Fibroblast of villous mesenchyme (primary cell): ENCODE measurements at regions not wholly inside any gene's neighbourhood (a gene's known extent, or its start where the extent isn't known, plus 50 kb on each side); places are given as distances from the start of the nearest gene placed in this dataset.
"Not testable (repeated sequence)": the region's sequence is repeated elsewhere in the genome, so short reads cannot be mapped to it uniquely, and the experiment has no call there.

Experiments used
- DNase-seq: peaks from one replicate; pipeline ENCODE4 v3.0.0-alpha.2; 2010; ENCODE audit warnings: low read depth
- H3K4me3 ChIP-seq: 2 replicates; pipeline ENCODE4 v1.5.1; 2011; ENCODE audit warnings: low read depth, mild to moderate bottlenecking, low read length
- TF ChIP-seq, protein P1 (sequence below): IDR thresholded peaks from 2 replicates; pipeline ENCODE4 v1.5.1; 2012; ENCODE audit warnings: low read depth, mild to moderate bottlenecking, low read length; ENCODE audit not compliant: insufficient read depth

DNA sequence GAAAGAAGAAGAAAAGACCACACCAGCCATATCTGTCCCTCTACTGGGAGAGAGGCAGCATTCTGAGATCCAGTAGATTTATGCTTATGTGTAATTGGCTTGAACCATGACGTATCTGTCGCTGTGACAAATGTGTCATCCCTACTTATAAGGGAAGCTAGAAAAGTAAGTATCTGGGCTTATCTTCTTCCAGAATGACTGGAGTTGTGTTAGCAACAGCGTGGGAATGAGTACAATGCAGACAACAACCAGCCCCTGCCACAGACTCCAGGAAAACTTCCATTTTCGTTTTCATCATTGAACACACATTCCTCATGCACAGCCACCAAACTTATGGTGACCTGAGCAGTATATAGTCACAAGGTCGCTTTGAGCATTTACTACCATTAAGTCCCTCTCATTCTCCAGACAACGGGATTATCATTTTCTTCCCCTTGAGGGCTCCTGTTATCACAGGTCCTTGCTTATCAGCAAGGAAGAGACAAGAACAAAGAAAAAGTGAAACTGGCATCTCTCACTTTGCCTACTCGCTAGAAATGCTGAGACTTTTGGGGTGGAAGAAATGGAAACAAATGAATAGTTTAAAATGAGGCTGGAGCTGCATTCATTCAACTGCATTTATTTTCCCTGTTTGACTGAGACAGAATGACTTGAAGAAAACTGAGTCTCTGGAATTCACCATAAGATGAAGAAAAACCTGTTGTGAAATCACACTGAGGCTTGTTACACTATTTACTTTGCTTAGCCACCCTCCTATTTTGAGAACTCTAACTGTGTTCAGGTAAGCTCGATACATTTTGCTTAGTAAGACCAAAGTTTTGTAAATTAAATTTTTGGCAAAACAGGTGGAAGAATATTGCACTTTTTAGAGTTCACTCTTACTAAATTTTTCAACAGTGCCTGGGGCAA is 149.3 kb upstream of the FOXQ1 start:
- DNase-seq: peak; percentile 40
- TF ChIP-seq, protein P1, sequence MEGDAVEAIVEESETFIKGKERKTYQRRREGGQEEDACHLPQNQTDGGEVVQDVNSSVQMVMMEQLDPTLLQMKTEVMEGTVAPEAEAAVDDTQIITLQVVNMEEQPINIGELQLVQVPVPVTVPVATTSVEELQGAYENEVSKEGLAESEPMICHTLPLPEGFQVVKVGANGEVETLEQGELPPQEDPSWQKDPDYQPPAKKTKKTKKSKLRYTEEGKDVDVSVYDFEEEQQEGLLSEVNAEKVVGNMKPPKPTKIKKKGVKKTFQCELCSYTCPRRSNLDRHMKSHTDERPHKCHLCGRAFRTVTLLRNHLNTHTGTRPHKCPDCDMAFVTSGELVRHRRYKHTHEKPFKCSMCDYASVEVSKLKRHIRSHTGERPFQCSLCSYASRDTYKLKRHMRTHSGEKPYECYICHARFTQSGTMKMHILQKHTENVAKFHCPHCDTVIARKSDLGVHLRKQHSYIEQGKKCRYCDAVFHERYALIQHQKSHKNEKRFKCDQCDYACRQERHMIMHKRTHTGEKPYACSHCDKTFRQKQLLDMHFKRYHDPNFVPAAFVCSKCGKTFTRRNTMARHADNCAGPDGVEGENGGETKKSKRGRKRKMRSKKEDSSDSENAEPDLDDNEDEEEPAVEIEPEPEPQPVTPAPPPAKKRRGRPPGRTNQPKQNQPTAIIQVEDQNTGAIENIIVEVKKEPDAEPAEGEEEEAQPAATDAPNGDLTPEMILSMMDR: no peak
- H3K4me3 ChIP-seq: peak overlapping the region; percentile 33

DNA sequence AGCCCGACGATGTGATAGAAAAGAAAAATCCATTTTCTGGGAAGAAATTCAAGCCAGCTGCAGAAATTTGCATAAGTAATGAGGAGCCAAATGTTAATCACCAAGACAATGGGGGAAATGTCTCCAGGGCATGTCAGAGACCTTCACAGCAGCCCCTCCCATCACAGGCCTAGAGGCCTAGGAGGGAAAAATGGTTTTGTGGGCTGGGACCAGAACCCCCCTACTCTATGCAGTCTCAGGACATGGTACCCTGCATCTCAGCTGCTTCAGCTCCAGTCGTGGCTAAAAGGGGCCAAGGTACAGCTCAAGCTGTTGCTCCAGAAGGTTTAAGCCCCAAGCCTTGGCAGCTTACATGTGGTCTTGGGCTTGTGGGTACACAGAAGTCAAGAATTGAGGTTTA is 155.5 kb upstream of the FOXQ1 start:
- DNase-seq, H3K4me3 ChIP-seq: not testable (repeated sequence)

DNA sequence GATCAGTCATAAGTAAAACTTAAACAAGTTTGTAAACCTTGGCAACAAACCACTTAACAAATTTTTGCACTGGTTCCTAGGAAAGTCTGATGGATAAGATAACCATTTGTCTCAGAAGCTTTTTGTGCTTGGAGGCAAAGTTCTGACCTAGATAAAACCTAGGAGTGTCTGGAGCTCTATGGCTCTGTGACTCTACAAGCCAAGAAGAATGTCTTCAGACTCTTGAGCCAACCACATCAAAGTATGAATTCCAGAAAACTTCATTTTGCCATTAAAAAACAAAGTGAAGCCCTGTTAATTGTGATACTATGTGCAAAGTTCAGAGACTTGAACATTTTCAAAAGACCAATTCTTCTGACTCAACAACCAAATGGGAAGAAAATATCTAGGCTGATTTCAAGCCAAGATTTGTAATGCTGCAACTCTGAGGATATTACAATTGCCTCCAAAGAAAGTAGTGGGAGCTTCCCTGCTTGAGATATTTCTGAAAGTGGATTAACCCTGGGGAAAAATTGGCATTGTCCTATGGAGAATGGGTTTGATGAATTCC is 158.1 kb upstream of the FOXQ1 start:
- no peak for DNase-seq
- TF ChIP-seq, protein P1: no peak

DNA sequence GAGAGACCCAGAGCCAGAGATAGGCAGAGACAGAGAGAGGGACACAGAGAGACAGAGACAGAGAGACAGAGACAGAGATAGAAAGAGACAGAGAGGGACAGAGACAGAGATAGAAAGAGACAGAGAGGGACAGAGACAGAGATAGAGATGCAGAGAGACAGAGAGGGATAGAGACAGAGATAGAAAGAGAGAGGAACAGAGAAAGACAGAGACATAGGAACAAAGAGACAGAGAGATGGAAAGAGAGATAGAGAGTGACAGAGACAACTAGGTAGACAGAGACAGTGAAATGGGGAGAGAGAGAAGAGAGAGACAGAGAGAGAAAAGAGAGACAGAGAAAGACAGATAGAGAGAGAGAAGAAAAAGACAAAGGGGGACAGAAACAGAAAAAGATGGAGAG is 165.4 kb upstream of the FOXQ1 start:
- TF ChIP-seq, protein P1: no peak
- H3K4me3 ChIP-seq: no peak overlapping the region
- no peak for DNase-seq

More for the DNA sequence above, 158.1 kb upstream of the FOXQ1 start:
- H3K4me3 ChIP-seq: no peak overlapping the region

DNA sequence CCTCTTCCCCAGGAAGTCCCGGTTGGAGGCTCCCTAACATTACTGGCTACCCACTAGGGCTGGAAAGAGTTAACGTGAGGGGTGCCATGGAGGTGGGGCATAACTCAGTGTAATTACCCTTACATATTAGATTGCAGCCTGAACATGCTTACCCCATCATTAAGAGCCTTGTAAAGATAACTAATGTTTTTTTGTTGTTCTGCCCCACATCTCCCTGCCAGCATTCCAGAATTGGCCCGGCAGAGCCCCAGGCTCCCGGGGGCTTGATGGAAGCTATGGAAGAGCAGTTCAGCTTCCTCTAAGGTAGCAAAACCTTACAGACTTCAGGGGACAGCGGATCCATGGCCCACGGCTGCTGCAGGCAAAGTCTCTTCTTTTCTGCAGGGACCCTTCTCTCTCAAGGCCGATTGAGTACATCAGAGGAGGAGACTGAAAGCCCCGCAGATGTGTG is 166.1 kb upstream of the FOXQ1 start:
- TF ChIP-seq, protein P1: no peak
- DNase-seq: no peak
- H3K4me3 ChIP-seq: no peak overlapping the region

DNA sequence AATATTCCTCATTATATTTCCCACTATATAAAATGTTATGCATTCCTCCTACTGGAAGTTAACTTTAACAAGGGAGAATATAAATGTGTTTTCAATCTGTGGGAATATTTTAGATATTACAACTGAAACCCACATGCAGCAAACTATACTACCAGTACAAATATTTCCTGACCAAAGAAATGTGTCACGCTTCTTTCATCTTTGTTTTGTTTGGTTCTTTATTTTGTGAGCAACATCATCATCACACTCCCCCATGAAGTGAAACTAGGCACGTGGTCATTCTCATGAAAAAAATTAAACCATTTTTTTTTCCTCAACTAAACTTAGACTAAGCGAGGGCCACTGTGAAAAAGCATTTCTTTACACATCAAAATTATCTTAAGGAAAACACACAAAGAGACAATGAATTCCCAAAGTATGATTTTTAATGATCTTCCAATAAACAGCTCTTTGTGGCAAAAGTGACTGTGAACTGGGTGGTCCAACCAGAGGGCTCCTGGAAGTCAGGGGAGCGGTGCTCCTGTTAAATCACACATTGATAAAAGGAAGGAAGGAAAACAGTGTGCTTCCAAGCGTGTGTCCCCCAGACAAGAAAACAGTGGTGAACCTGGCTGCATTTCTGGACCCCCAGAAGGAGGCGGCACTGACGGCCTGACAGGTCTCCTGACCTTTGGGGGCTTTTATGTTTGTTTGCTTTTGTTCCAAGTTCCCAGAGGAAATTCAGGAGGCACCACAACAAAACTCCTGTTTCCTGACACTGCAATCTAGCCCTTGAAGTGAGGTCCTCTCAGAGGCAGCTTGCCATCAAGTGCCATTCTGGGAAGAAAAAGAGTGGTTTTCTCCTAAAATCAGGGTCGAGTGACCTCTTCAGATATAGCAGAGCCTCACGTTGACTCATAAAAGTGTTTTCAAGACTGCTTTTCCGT is 166.8 kb upstream of the FOXQ1 start:
- peak; percentile 16 for DNase-seq
- no peak overlapping the region for H3K4me3 ChIP-seq
- TF ChIP-seq, protein P1: no peak

DNA sequence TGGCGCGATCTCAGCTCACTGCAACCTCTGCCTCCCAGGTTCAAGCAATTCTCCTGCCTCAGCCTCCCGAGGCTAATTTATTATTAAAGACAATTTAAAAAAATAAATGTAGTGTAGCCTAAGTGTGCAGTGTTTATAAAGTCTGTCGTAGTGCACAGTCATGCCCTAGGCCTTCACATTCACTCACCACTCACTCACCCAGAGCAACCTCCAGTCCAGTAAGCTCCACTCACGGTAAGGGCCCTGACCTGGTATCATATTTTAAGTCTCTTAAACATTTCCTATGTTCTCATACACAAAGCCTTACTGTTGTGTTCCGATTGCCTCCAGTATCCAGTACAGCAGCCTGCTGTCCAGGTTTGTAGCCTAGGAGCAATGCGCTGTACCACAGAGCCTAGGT is 168.2 kb upstream of the FOXQ1 start:
- TF ChIP-seq, protein P1: no peak
- no peak for DNase-seq
- no peak overlapping the region for H3K4me3 ChIP-seq
